ACC112 (cell line): ENCODE measurements at regions not wholly inside any gene's neighbourhood (a gene's known extent, or its start where the extent isn't known, plus 50 kb on each side); places are given as distances from the start of the nearest gene placed in this dataset.

ENCODE experiments used
- H2AFZ ChIP-seq: fragments of 200-600 bp; sonication (generic); one replicate; pipeline ENCODE4 v1.6.0; 2017; ENCODE audit warnings: antibody characterized with exemption, low read length; ENCODE audit not compliant: unreplicated experiment
- H3K27ac ChIP-seq: fragments of 200-600 bp; sonication (generic); 2 replicates; pipeline ENCODE4 v1.5.1; 2014; ENCODE audit warnings: low read depth, mild to moderate bottlenecking, antibody characterized with exemption, low read length, moderate library complexity
- H3K27me3 ChIP-seq: fragments of 200-600 bp; sonication (generic); 2 replicates; pipeline ENCODE4 v1.6.1; 2014; ENCODE audit warnings: mild to moderate bottlenecking, antibody characterized with exemption, low read length, moderate library complexity, mixed read lengths; ENCODE audit not compliant: insufficient read depth
- H3K36me3 ChIP-seq: fragments of 200-600 bp; sonication (generic); 2 replicates; pipeline ENCODE4 v1.6.1; 2016; ENCODE audit warnings: mild to moderate bottlenecking, antibody characterized with exemption, low read length, moderate library complexity, mixed read lengths; ENCODE audit not compliant: insufficient read depth
- H3K4me1 ChIP-seq: fragments of 200-600 bp; sonication (generic); one replicate; pipeline ENCODE4 v1.6.1; 2016; ENCODE audit warnings: low read length, mixed read lengths; ENCODE audit not compliant: insufficient read depth, unreplicated experiment, control insufficient read depth
- H3K4me3 ChIP-seq: fragments of 200-600 bp; sonication (generic); 2 replicates; pipeline ENCODE4 v1.5.1; 2014; ENCODE audit warnings: mild to moderate bottlenecking, low read depth, low read length
- H3K79me2 ChIP-seq: fragments of 200-600 bp; sonication (generic); one replicate; pipeline ENCODE4 v1.6.0; 2016; ENCODE audit warnings: low read length; ENCODE audit not compliant: control insufficient read depth, unreplicated experiment, insufficient read depth

DNA sequence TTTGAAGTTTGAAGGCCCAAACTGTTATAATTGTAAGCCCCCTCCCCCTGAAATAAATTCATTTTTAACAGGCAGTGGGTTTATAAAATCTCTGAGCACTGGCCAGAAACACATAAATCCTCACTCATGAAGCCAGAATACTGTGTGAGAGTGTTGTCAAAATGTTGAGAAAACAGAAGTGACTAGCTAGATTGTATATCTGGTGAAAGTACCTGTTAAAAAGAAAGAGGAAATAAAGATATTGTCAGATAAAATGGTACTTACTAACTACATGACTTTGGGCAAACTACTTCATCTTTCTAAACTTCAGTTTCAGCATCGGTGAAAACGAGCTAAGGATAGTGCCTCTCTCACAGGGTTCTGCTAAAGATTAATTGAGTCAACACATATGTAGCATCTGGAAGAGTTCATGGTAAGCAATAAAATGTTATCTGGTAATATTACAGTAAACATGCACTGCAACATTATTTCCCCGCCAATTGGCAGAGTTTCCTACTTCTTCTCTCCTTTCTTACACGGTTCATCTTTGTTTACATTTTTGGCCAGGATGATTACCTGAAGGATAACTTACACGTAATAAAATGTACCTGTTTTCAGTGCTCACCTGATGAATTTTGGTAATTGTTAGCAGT, 202.5 kb upstream of the CHRM2 start:
- Histone ChIP-seq H3K36me3 (no peaks in the 10 kb centered on the region), H3K79me2 (no peaks in the 10 kb centered on the region), H3K27ac (no peak overlapping the region), H3K4me3 (no peak overlapping the region), H3K4me1 (no peaks in the 10 kb centered on the region), H2AFZ (no peak overlapping the region), H3K27me3 (no peaks in the 10 kb centered on the region)

GRCh38 chr7:136664537-136664936, 203.9 kb upstream of the CHRM2 start:
- Histone ChIP-seq H3K4me3 (no peak overlapping the region), H3K79me2 (no peaks in the 10 kb centered on the region), H2AFZ (no peak overlapping the region), H3K4me1 (no peaks in the 10 kb centered on the region), H3K27me3 (no peaks in the 10 kb centered on the region), H3K36me3 (no peaks in the 10 kb centered on the region), H3K27ac (no peak overlapping the region)

DNA sequence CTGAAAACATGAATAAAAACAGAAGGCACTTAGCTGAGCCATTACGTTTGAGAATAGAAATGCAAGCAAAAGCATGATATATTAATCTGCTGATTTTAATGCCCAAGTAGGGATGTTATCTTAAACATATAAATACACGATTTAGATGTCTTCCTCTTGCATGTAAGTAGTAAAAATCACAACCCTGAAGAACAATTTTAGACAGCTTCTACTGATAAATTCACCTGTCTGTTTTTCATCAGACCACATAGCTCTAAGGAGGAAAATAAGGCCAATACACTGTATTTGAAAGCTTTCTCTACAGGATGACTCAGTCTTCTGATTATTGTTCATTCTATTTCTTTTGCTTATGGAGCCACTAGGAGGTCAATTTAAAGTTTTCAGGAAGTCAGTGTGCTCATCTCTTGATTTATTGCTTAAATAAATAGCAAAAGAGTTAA, 210.9 kb upstream of the CHRM2 start:
- no peak overlapping the region for H2AFZ ChIP-seq

GRCh38 chr7:136656516-136656915, 211.9 kb upstream of the CHRM2 start:
- no peak overlapping the region for H2AFZ ChIP-seq
- no peaks in the 10 kb centered on the region for H3K79me2 ChIP-seq
- no peaks in the 10 kb centered on the region for H3K27me3 ChIP-seq
- H3K4me1 ChIP-seq, result no peaks in the 10 kb centered on the region
- H3K36me3 ChIP-seq, result no peaks in the 10 kb centered on the region
- no peak overlapping the region for H3K27ac ChIP-seq
- no peak overlapping the region for H3K4me3 ChIP-seq

More for the DNA sequence above, 210.9 kb upstream of the CHRM2 start:
- no peak overlapping the region for H3K4me3 ChIP-seq
- H3K79me2 ChIP-seq, result no peaks in the 10 kb centered on the region
- H3K27ac ChIP-seq, result no peak overlapping the region
- H3K27me3 ChIP-seq, result no peaks in the 10 kb centered on the region
- H3K4me1 ChIP-seq, result no peaks in the 10 kb centered on the region
- no peaks in the 10 kb centered on the region for H3K36me3 ChIP-seq

GRCh38 chr7:136655414-136655813, 213.0 kb upstream of the CHRM2 start:
- Histone ChIP-seq H3K27ac (no peak overlapping the region), H3K79me2 (no peaks in the 10 kb centered on the region), H3K27me3 (no peaks in the 10 kb centered on the region), H3K4me3 (no peak overlapping the region), H3K4me1 (no peaks in the 10 kb centered on the region), H2AFZ (no peak overlapping the region), H3K36me3 (no peaks in the 10 kb centered on the region)

DNA sequence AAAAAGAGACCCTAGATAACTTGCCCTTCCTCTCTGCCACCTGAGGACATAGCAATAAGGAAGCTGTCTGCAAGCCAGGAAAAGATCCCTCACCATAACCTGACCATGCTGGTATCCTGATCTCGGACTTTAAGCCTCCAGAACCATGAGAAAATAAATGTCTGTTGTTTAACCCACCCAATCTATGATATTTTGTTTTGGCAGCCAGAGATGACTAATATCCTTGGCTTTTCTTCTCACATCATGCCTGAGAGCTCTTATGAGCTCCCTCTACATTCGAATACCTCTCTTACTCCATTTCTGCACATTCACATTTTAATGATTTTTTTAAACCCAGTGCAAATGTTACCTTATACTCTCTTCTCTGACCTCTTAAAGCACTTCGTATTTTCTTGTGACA, 214.0 kb upstream of the CHRM2 start:
- H3K79me2 ChIP-seq, result no peaks in the 10 kb centered on the region
- H3K4me3 ChIP-seq, result no peak overlapping the region
- H3K36me3 ChIP-seq, result no peaks in the 10 kb centered on the region
- H3K27ac ChIP-seq, result no peak overlapping the region
- no peaks in the 10 kb centered on the region for H3K4me1 ChIP-seq
- H2AFZ ChIP-seq, result no peak overlapping the region
- H3K27me3 ChIP-seq, result no peaks in the 10 kb centered on the region

DNA sequence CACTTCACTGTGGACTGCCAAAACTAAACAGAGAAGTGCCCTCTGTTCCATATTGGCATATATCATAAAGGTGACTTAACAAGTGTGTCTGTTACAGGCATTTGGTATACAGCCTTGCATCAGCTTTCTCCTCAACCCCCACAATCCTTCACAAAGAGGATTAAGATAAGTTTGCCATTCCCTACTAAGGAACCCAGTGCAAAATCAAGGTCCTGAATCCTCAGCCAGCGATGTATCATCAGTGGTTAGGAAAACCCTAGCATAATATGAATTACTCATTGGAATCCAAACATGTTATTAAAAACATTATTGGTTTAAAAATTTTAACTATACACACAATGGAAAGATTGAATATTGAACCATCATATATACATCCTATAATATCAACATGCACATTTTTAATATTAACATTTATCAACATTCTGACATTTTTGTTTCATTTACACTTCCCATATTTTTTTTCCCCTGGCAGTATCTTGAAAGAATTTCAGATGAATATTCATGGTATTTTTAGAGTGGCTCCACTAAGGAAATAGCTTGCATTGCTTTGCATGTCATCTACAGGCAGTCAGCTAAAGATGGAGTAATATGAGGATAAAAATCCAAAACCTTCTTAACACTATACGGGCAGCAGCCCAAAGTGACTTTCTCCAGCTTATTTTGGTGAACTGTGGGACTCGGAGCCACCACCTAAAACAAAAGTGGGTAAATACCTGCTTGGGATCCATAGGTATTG, 215.6 kb upstream of the CHRM2 start:
- Histone ChIP-seq H3K79me2 (no peaks in the 10 kb centered on the region), H2AFZ (no peak overlapping the region)

DNA sequence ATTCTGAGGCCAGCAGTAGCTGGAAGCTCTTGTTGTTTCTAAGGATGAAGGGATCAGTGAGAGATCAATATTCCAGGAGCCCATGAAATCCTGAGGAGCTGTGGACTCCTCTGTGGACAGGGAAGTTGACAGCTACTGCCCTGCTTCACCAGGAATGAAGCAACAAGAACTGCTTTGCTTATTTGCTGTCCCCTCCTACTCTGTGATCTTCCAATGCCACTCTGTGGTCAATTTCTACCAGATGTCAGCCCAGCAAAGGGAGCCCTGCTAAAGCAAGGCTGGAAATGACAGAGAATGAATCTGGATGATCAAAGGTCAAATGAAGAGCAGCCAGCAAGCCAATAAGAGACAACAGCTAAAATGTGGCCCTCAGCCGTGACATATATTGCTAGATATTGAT, 227.5 kb upstream of the CHRM2 start:
- Histone ChIP-seq H3K27ac (no peak overlapping the region), H3K36me3 (no peaks in the 10 kb centered on the region), H2AFZ (no peak overlapping the region), H3K79me2 (no peaks in the 10 kb centered on the region), H3K27me3 (no peaks in the 10 kb centered on the region), H3K4me1 (no peaks in the 10 kb centered on the region), H3K4me3 (no peak overlapping the region)

More for the DNA sequence above, 215.6 kb upstream of the CHRM2 start:
- no peaks in the 10 kb centered on the region for H3K36me3 ChIP-seq
- no peaks in the 10 kb centered on the region for H3K27me3 ChIP-seq
- no peak overlapping the region for H3K4me3 ChIP-seq
- no peak overlapping the region for H3K27ac ChIP-seq
- no peaks in the 10 kb centered on the region for H3K4me1 ChIP-seq

DNA sequence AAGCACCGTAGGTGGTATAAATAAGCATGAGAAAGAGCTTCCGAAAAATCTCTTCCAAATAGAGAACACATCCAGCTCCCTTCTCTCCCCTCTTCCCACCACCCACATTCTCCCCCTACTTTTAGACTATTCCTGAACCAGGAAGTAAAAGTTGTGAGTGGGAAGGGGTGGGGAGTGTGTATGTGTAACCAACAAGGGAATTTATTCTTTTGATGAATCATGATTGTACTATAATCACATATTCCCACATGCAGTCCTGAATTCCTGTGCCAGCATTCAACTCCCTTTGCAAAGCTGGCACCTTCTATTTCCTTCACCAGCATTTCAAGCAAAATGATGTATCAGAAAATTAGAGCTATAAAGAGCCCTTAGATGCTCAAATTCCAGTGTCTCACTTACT, 230.6 kb upstream of the CHRM2 start:
- H3K79me2 ChIP-seq, result no peaks in the 10 kb centered on the region

GRCh38 chr7:136635751-136636150, 232.7 kb upstream of the CHRM2 start:
- no peak overlapping the region for H3K27ac ChIP-seq
- H3K79me2 ChIP-seq, result no peaks in the 10 kb centered on the region
- no peak overlapping the region for H2AFZ ChIP-seq
- H3K36me3 ChIP-seq, result no peaks in the 10 kb centered on the region
- H3K4me3 ChIP-seq, result no peak overlapping the region
- no peaks in the 10 kb centered on the region for H3K27me3 ChIP-seq
- H3K4me1 ChIP-seq, result no peaks in the 10 kb centered on the region

More for the DNA sequence above, 230.6 kb upstream of the CHRM2 start:
- H2AFZ ChIP-seq, result no peak overlapping the region
- H3K27me3 ChIP-seq, result no peaks in the 10 kb centered on the region
- H3K36me3 ChIP-seq, result no peaks in the 10 kb centered on the region
- H3K4me3 ChIP-seq, result no peak overlapping the region
- no peaks in the 10 kb centered on the region for H3K4me1 ChIP-seq
- no peak overlapping the region for H3K27ac ChIP-seq

- H3K4me3 ChIP-seq, result no peak overlapping the region
- no peaks in the 10 kb centered on the region for H3K4me1 ChIP-seq
- H3K27ac ChIP-seq, result no peak overlapping the region
- H3K27me3 ChIP-seq, result no peaks in the 10 kb centered on the region
- H2AFZ ChIP-seq, result no peak overlapping the region
- H3K36me3 ChIP-seq, result no peaks in the 10 kb centered on the region
- H3K79me2 ChIP-seq, result no peaks in the 10 kb centered on the region
Observed at GRCh38 chr7:136618818-136619217, 249.6 kb upstream of the CHRM2 start.
